Suppressor macrophage treated with lipopolysaccharide for 1 hour (primary cell): ENCODE measurements at regions not wholly inside any gene's neighbourhood (a gene's known extent, or its start where the extent isn't known, plus 50 kb on each side); places are given as distances from the start of the nearest gene placed in this dataset.
A peak's percentile ranks its signal among the peaks of the same experiment; 100 is the strongest.

Experiments
- DNase-seq, 3 donors: peaks; one replicate each; pipeline ENCODE4 v3.0.0-alpha.2; 2020 to 2022

GRCh38 chr9:81480828-81481604 is 208.3 kb downstream of the TLE1 start:
- no peak for DNase-seq

- no peak for DNase-seq
Measured at GRCh38 chr9:81479573-81479972, 209.8 kb downstream of the TLE1 start.

GRCh38 chr9:81477669-81478068 is 211.7 kb downstream of the TLE1 start:
- no peak for DNase-seq

- no peak for DNase-seq
Measured at GRCh38 chr9:81476813-81477490, 212.4 kb downstream of the TLE1 start.

- no peak for DNase-seq
Measured at GRCh38 chr9:81474792-81475191, 214.6 kb downstream of the TLE1 start.

GRCh38 chr9:81474125-81474524 is 215.2 kb downstream of the TLE1 start:
- DNase-seq, result no peak

GRCh38 chr9:81473708-81474107 is 215.6 kb downstream of the TLE1 start:
- no peak for DNase-seq

GRCh38 chr9:81473206-81473605 is 216.1 kb downstream of the TLE1 start:
- DNase-seq, result no peak

GRCh38 chr9:81472701-81473100 is 216.6 kb downstream of the TLE1 start:
- DNase-seq, result no peak

GRCh38 chr9:81470864-81471263 is 218.5 kb downstream of the TLE1 start:
- DNase-seq, result no peak

- no peak for DNase-seq
Measured at GRCh38 chr9:81468084-81468595, 221.2 kb downstream of the TLE1 start.

- no peak for DNase-seq
Measured at GRCh38 chr9:81466981-81467380, 222.4 kb downstream of the TLE1 start.

- DNase-seq, result peak in 2 of 3 donors; percentile 28 to 38
Measured at GRCh38 chr9:81465468-81466011, 223.8 kb downstream of the TLE1 start.

- DNase-seq, result no peak
Measured at GRCh38 chr9:81462801-81463200, 226.5 kb downstream of the TLE1 start.

GRCh38 chr9:81461196-81461595 is 228.2 kb downstream of the TLE1 start:
- no peak for DNase-seq

GRCh38 chr9:81460693-81461092 is 228.7 kb downstream of the TLE1 start:
- no peak for DNase-seq

- no peak for DNase-seq
Measured at GRCh38 chr9:81459591-81459990, 229.8 kb downstream of the TLE1 start.

GRCh38 chr9:81456431-81457006 is 232.8 kb downstream of the TLE1 start:
- no peak for DNase-seq

- DNase-seq, result no peak
Measured at GRCh38 chr9:81455462-81456219, 233.7 kb downstream of the TLE1 start.

- DNase-seq, result no peak
Measured at GRCh38 chr9:81445331-81445921, 243.9 kb downstream of the TLE1 start.

GRCh38 chr9:81431641-81432040 is 257.7 kb downstream of the TLE1 start:
- no peak for DNase-seq

GRCh38 chr9:81430727-81431126 is 258.6 kb downstream of the TLE1 start:
- no peak for DNase-seq
